ENCODE measurements at regions not wholly inside any gene's neighbourhood (a gene's known extent, or its start where the extent isn't known, plus 50 kb on each side); places are given as distances from the start of the nearest gene placed in this dataset.

- no peak for TF ChIP-seq CTCF (conservative IDR thresholded peaks at IDR 0.05 in 1 of 2, IDR thresholded peaks at IDR 0.05 in 1 of 2; ENCODE audit: extremely low read depth in 1 of 2, insufficient read depth in 1 of 2, low read depth in 1 of 2, low read length in 2 of 2)
- no peak for TF ChIP-seq EZH2 (IDR thresholded peaks at IDR 0.05; ENCODE audit: borderline replicate concordance, low read length)
Measured at GRCh38 chr4:183022617-183023016, 76.4 kb upstream of the WWC2 start.

Data from mammary epithelial cell (primary cell).